Tibial nerve (tissue), 4 donors: ENCODE measurements at regions not wholly inside any gene's neighbourhood (a gene's known extent, or its start where the extent isn't known, plus 50 kb on each side); places are given as distances from the start of the nearest gene placed in this dataset.

Experiments used
- EP300 ChIP-seq, 2 donors: sonication (generic); formaldehyde crosslinking; IDR thresholded peaks; one replicate each; pipeline ENCODE4 v1.6.1; 2017; ENCODE audit warnings: antibody characterized with exemption in 2 of 2, mild to moderate bottlenecking in 1 of 2
- POLR2A ChIP-seq, 2 donors: fragments of 450-650 bp; IDR thresholded peaks; one replicate each; pipeline ENCODE4 v1.6.1; 2017; ENCODE audit warnings: antibody characterized with exemption in 2 of 2, mild to moderate bottlenecking in 2 of 2, moderate library complexity in 2 of 2
- TF ChIP-seq, protein P1 (sequence below), 5 experiments: fragments of 200-600 bp in 3 of 5; fragments of 450-650 bp in 2 of 5; sonication (generic) in 3 of 5; IDR thresholded peaks; one replicate each; pipeline ENCODE4 v1.5.1; 2016 to 2019; ENCODE audit warnings: antibody characterized with exemption in 5 of 5, mild to moderate bottlenecking in 3 of 5, moderate library complexity in 2 of 5

DNA sequence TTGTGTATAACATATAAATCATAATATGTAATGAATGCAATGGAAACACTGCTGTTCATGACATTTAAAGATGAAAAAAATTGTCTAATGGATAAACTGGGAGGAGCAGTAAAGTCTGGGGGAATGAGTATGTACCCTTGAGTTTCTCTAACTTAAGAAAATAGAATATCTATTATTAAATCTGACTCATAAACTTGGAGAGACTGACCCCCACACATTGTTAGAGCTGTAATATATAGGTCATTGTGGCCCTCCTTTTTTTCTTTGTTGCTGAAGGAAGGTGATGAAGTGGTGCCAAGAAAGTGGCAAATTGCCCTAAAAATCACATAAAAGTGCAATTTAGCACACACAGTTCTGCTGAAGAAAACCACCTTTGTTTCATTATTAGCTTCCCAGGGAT, 389.8 kb upstream of the RARB start:
- TF ChIP-seq, protein P1, sequence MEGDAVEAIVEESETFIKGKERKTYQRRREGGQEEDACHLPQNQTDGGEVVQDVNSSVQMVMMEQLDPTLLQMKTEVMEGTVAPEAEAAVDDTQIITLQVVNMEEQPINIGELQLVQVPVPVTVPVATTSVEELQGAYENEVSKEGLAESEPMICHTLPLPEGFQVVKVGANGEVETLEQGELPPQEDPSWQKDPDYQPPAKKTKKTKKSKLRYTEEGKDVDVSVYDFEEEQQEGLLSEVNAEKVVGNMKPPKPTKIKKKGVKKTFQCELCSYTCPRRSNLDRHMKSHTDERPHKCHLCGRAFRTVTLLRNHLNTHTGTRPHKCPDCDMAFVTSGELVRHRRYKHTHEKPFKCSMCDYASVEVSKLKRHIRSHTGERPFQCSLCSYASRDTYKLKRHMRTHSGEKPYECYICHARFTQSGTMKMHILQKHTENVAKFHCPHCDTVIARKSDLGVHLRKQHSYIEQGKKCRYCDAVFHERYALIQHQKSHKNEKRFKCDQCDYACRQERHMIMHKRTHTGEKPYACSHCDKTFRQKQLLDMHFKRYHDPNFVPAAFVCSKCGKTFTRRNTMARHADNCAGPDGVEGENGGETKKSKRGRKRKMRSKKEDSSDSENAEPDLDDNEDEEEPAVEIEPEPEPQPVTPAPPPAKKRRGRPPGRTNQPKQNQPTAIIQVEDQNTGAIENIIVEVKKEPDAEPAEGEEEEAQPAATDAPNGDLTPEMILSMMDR (IDR thresholded peaks at IDR 0.05) = no peak
- TF ChIP-seq POLR2A (IDR thresholded peaks at IDR 0.05) = no peak
- no peak for TF ChIP-seq EP300 (IDR thresholded peaks at IDR 0.05)
